HCT116 (cell line): ENCODE measurements at regions not wholly inside any gene's neighbourhood (a gene's known extent, or its start where the extent isn't known, plus 50 kb on each side); places are given as distances from the start of the nearest gene placed in this dataset.

Experiments used
- ATAC-seq: fragments of 200-7000 bp; cut with Tn5 transposase; 2 replicates; pipeline ENCODE4 v1.9.1; 2020; ENCODE audit warnings: mild to moderate bottlenecking, moderate library complexity
- BruUV-seq: library from RNA; stranded (reverse); fragments of 400-500 nt; replicated peaks from 2 replicates; lab custom pipeline; 2021; lab: Mats Ljungman, UMichigan
- CTCF ChIA-PET: fragments of 300-600 bp; sonication (Branson Sonifier 250); formaldehyde crosslinking; loops from one replicate; lab custom pipeline; 2021; ENCODE audit warnings: antibody characterized with exemption; lab: Charles Lee
- POLR2A ChIA-PET: fragments of 300-600, 350-600 bp; sonication (Branson Sonifier 250); formaldehyde crosslinking; loops from one replicate; lab custom pipeline; 2021; ENCODE audit warnings: antibody characterized with exemption; lab: Charles Lee
- RAD21 ChIA-PET, 2 experiments: fragments of 300-600 bp; sonication (Branson Sonifier 250); formaldehyde crosslinking; loops; one replicate each; lab custom pipeline; 2023; ENCODE audit warnings: low total read pairs in 2 of 2; ENCODE audit not compliant: uncharacterized antibody in 2 of 2, unreplicated experiment in 2 of 2, low non-redundant PET in 1 of 2; lab: Charles Lee
- DNase-seq: peaks from one replicate; pipeline ENCODE4 v3.0.0-alpha.2; 2010; ENCODE audit warnings: low read depth, low spot score
- H2AFZ ChIP-seq: fragments of 200-600 bp; shearing (Covaris generic), sonication (generic); 2 replicates; pipeline ENCODE4 v1.6.1; 2017; ENCODE audit warnings: low read depth, mixed run types, mixed read lengths, antibody characterized with exemption, low read length; ENCODE audit not compliant: poor library complexity, severe bottlenecking
- H3K27ac ChIP-seq: 2 replicates; pipeline ENCODE4 v1.5.1; 2012; ENCODE audit warnings: low read depth, low read length
- H3K27me3 ChIP-seq: fragments of 200-600 bp; sonication (generic); 2 replicates; pipeline ENCODE4 v1.6.1; 2016; ENCODE audit warnings: mixed run types, low read length, mixed read lengths; ENCODE audit not compliant: insufficient read depth
- H3K36me3 ChIP-seq, 2 experiments: fragments of 200-500 bp in 1 of 2; fragments of 200-600 bp in 1 of 2; sonication (Bioruptor generic) in 1 of 2; sonication (generic) in 1 of 2; 2 replicates each; pipeline versions ENCODE4 v1.5.1 to v1.6.1; 2014 to 2016; ENCODE audit warnings: low read length in 2 of 2, inconsistent platforms in 1 of 2, mixed read lengths in 1 of 2, mixed run types in 1 of 2; ENCODE audit not compliant: insufficient read depth in 2 of 2, control insufficient read depth in 1 of 2
- H3K4me1 ChIP-seq, 2 experiments: fragments of 200-600 bp in 1 of 2; sonication (generic) in 1 of 2; 2 replicates each; pipeline versions ENCODE4 v1.5.1 to v1.6.1; 2012 to 2017; ENCODE audit warnings: low read length in 2 of 2, inconsistent platforms in 1 of 2, mild to moderate bottlenecking in 1 of 2, mixed read lengths in 1 of 2, mixed run types in 1 of 2, moderate library complexity in 1 of 2; ENCODE audit not compliant: insufficient read depth in 2 of 2, control insufficient read depth in 1 of 2
- H3K4me2 ChIP-seq: fragments of 200-600 bp; sonication (generic); 2 replicates; pipeline ENCODE4 v1.6.1; 2017; ENCODE audit warnings: mixed run types, low read length, mixed read lengths
- H3K4me3 ChIP-seq, 2 experiments: fragments of 200-600 bp in 1 of 2; sonication (generic) in 1 of 2; replicated peaks in 1 of 2; 2 replicates each; pipeline ENCODE4 v1.5.1; 2011 to 2016; ENCODE audit warnings: low read length in 2 of 2, control low read depth in 1 of 2, low read depth in 1 of 2, mild to moderate bottlenecking in 1 of 2, mixed read lengths in 1 of 2, mixed run types in 1 of 2
- H3K79me2 ChIP-seq: fragments of 200-600 bp; sonication (generic); 2 replicates; pipeline ENCODE4 v1.6.1; 2017; ENCODE audit warnings: mild to moderate bottlenecking, mixed run types, low read length, moderate library complexity, mixed read lengths; ENCODE audit not compliant: insufficient read depth
- H3K9ac ChIP-seq: fragments of 200-600 bp; sonication (generic); 2 replicates; pipeline ENCODE4 v1.6.1; 2016; ENCODE audit warnings: low read length, mixed read lengths
- H3K9me2 ChIP-seq: fragments of 200-600 bp; sonication (generic), shearing (Covaris generic); 2 replicates; pipeline ENCODE4 v1.6.1; 2017; ENCODE audit warnings: mixed run types, mild to moderate bottlenecking, moderate library complexity; ENCODE audit not compliant: insufficient read depth
- H3K9me3 ChIP-seq, 2 experiments: fragments of 200-500 bp in 1 of 2; fragments of 200-600 bp in 1 of 2; sonication (Bioruptor generic) in 1 of 2; sonication (generic) in 1 of 2; 2 replicates each; pipeline ENCODE4 v1.6.1; 2014 to 2017; ENCODE audit warnings: low read length in 2 of 2, mixed read lengths in 2 of 2, inconsistent platforms in 1 of 2, low read depth in 1 of 2, mild to moderate bottlenecking in 1 of 2, mixed run types in 1 of 2, moderate library complexity in 1 of 2; ENCODE audit not compliant: control insufficient read depth in 1 of 2, insufficient read depth in 1 of 2
- H4K20me1 ChIP-seq: fragments of 200-600 bp; sonication (generic), shearing (Covaris generic); 2 replicates; pipeline ENCODE4 v1.6.1; 2017; ENCODE audit warnings: mixed run types, mild to moderate bottlenecking, moderate library complexity; ENCODE audit not compliant: insufficient read depth
- RAD21 ChIP-seq: IDR thresholded peaks from 2 replicates; pipeline ENCODE4 v1.6.1; 2012; ENCODE audit warnings: low read depth, mild to moderate bottlenecking
- ZFX ChIP-seq: fragments of 450-650 bp; IDR thresholded peaks from 2 replicates; pipeline ENCODE4 v1.6.1; 2017
- ZNF274 ChIP-seq: fragments of 200-500 bp; sonication (Bioruptor generic); IDR thresholded peaks from 2 replicates; pipeline ENCODE4 v1.6.1; 2014; ENCODE audit warnings: mild to moderate bottlenecking, low read depth, low read length, inconsistent platforms
- intact Hi-C: fragments of 100-400 bp; cut with micrococcal nuclease; formaldehyde crosslinking; loops from 2 replicates; pipeline ENCODE4 v1.10.0; 2022
- TF ChIP-seq, protein P1 (sequence below): IDR thresholded peaks from 2 replicates; pipeline ENCODE4 v1.6.1; 2012; ENCODE audit warnings: low read depth
- TF ChIP-seq, protein P2 (sequence below): IDR thresholded peaks from 2 replicates; pipeline ENCODE4 v1.6.1; 2011; ENCODE audit warnings: mild to moderate bottlenecking, low read length, moderate library complexity; ENCODE audit not compliant: insufficient replicate concordance; ENCODE audit errors: extremely low read depth

DNA sequence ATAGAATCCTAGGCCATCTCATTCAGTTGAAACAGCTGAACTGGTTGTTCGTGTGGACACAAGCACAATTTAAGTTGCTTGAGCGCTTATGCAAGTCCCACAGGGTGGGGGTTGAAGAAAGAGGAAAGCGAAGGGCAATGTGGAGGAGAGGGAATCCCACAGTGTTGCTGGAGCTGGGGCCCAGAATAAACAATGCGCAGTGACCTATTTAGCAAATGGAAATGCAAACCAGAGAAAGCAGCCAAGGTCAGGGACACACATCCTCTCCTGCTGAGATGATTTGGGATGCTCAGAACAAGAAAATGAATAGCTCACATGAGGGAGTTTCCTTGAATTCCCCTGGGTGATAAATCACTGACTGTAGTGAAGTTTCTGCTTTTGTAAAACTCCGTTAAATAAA lies 838.3 kb downstream of the TLE4 start:
- ChIA-PET CTCF (no interaction called here), RAD21 (no interaction called here), POLR2A (no interaction called here)
- Histone ChIP-seq H2AFZ (no peak overlapping the region), H3K36me3 (no peaks in the 10 kb centered on the region), H3K4me2 (no peak overlapping the region), H3K9ac (no peak overlapping the region), H3K27ac (no peak overlapping the region), H3K4me3 (no peak overlapping the region), H4K20me1 (no peaks in the 10 kb centered on the region), H3K4me1 (no peaks in the 10 kb centered on the region), H3K9me3 (peaks cover 3 to 27% of the 10 kb centered on the region in 2 experiments; a peak in 2 of 4 replicates), H3K27me3 (no peaks in the 10 kb centered on the region), H3K79me2 (no peaks in the 10 kb centered on the region), H3K9me2 (no peaks in the 10 kb centered on the region)
- no TSS peak for BruUV-seq
- DNase-seq (no peak), ATAC-seq (no peak)
- intact Hi-C loops, result no loop called here
- TF ChIP-seq ZFX, result no peak
- no peak for TF ChIP-seq ZNF274
- TF ChIP-seq RAD21, result no peak
- TF ChIP-seq, protein P1, sequence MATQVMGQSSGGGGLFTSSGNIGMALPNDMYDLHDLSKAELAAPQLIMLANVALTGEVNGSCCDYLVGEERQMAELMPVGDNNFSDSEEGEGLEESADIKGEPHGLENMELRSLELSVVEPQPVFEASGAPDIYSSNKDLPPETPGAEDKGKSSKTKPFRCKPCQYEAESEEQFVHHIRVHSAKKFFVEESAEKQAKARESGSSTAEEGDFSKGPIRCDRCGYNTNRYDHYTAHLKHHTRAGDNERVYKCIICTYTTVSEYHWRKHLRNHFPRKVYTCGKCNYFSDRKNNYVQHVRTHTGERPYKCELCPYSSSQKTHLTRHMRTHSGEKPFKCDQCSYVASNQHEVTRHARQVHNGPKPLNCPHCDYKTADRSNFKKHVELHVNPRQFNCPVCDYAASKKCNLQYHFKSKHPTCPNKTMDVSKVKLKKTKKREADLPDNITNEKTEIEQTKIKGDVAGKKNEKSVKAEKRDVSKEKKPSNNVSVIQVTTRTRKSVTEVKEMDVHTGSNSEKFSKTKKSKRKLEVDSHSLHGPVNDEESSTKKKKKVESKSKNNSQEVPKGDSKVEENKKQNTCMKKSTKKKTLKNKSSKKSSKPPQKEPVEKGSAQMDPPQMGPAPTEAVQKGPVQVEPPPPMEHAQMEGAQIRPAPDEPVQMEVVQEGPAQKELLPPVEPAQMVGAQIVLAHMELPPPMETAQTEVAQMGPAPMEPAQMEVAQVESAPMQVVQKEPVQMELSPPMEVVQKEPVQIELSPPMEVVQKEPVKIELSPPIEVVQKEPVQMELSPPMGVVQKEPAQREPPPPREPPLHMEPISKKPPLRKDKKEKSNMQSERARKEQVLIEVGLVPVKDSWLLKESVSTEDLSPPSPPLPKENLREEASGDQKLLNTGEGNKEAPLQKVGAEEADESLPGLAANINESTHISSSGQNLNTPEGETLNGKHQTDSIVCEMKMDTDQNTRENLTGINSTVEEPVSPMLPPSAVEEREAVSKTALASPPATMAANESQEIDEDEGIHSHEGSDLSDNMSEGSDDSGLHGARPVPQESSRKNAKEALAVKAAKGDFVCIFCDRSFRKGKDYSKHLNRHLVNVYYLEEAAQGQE, result no peak
- TF ChIP-seq, protein P2, sequence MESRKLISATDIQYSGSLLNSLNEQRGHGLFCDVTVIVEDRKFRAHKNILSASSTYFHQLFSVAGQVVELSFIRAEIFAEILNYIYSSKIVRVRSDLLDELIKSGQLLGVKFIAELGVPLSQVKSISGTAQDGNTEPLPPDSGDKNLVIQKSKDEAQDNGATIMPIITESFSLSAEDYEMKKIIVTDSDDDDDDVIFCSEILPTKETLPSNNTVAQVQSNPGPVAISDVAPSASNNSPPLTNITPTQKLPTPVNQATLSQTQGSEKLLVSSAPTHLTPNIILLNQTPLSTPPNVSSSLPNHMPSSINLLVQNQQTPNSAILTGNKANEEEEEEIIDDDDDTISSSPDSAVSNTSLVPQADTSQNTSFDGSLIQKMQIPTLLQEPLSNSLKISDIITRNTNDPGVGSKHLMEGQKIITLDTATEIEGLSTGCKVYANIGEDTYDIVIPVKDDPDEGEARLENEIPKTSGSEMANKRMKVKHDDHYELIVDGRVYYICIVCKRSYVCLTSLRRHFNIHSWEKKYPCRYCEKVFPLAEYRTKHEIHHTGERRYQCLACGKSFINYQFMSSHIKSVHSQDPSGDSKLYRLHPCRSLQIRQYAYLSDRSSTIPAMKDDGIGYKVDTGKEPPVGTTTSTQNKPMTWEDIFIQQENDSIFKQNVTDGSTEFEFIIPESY, result no peak
